H1 (cell line): ENCODE measurements at regions not wholly inside any gene's neighbourhood (a gene's known extent, or its start where the extent isn't known, plus 50 kb on each side); places are given as distances from the start of the nearest gene placed in this dataset.

Source experiments
- CTCF ChIA-PET: fragments of 300-600 bp; sonication (Branson Sonifier 250); formaldehyde crosslinking; loops from one replicate; lab custom pipeline; 2021; ENCODE audit not compliant: partially characterized antibody; lab: Charles Lee
- POLR2A ChIA-PET: fragments of 300-600 bp; sonication (Branson Sonifier 250); formaldehyde crosslinking; loops from one replicate; lab custom pipeline; 2021; ENCODE audit warnings: inconsistent platforms; ENCODE audit not compliant: partially characterized antibody; lab: Charles Lee
- DNase-seq, 2 experiments: peaks; one replicate each; pipeline versions ENCODE4 v3.0.0 to v3.0.0-alpha.2; 2010 to 2022; ENCODE audit warnings: low spot score in 2 of 2, low read depth in 1 of 2, mixed read lengths in 1 of 2
- FAIRE-seq: peaks from 2 replicates; lab custom pipeline; 2011; peaks lifted over from hg19 to GRCh38; lab: Jason Lieb, UNC
- H2AFZ ChIP-seq: 2 replicates; pipeline ENCODE4 v1.8.1; 2012; ENCODE audit warnings: low read length, inconsistent platforms
- H2AK5ac ChIP-seq: 2 replicates; pipeline ENCODE4 v1.6.1; 2013; ENCODE audit warnings: low read depth, low read length
- H2BK120ac ChIP-seq: replicated peaks from 2 replicates; pipeline ENCODE3; 2013; ENCODE audit warnings: low read depth, low read length, inconsistent platforms
- H2BK12ac ChIP-seq: 2 replicates; pipeline ENCODE4 v1.6.1; 2013; ENCODE audit warnings: low read depth, low read length
- H2BK15ac ChIP-seq: 2 replicates; pipeline ENCODE4 v1.6.1; 2013; ENCODE audit warnings: low read length
- H2BK20ac ChIP-seq: 2 replicates; pipeline ENCODE4 v1.6.1; 2013; ENCODE audit warnings: low read length
- H2BK5ac ChIP-seq: 2 replicates; pipeline ENCODE4 v1.6.1; 2013; ENCODE audit warnings: low read depth, low read length
- H3K14ac ChIP-seq: 2 replicates; pipeline ENCODE4 v1.6.1; 2013; ENCODE audit warnings: inconsistent platforms; ENCODE audit not compliant: insufficient read length
- H3K18ac ChIP-seq: 2 replicates; pipeline ENCODE4 v1.6.1; 2013; ENCODE audit warnings: low read length; ENCODE audit errors: extremely low read depth
- H3K23ac ChIP-seq: 2 replicates; pipeline ENCODE4 v1.6.1; 2013; ENCODE audit warnings: inconsistent platforms; ENCODE audit not compliant: insufficient read length
- H3K23me2 ChIP-seq: 2 replicates; pipeline ENCODE4 v1.6.1; 2013; ENCODE audit warnings: low read depth, low read length
- H3K27ac ChIP-seq: 2 replicates; pipeline ENCODE4 v1.6.1; 2011; ENCODE audit warnings: low read depth, low read length, inconsistent platforms
- H3K27me3 ChIP-seq, 4 experiments: replicated peaks in 1 of 4; 1 replicate in 1 of 4; 2 replicates in 3 of 4; pipeline versions ENCODE4 v1.6.1 to v1.8.1; 2011 to 2013; ENCODE audit warnings: low read length in 3 of 4, mild to moderate bottlenecking in 3 of 4, inconsistent platforms in 2 of 4, mixed read lengths in 2 of 4, moderate library complexity in 1 of 4; ENCODE audit not compliant: control insufficient read depth in 3 of 4, insufficient read depth in 3 of 4; ENCODE audit errors: extremely low read depth in 1 of 4
- H3K36me3 ChIP-seq, 4 experiments: 2 replicates each; pipeline versions ENCODE4 v1.6.1 to v1.8.1; 2011 to 2013; ENCODE audit warnings: mild to moderate bottlenecking in 4 of 4, low read length in 3 of 4, moderate library complexity in 2 of 4, control low read depth in 1 of 4, inconsistent platforms in 1 of 4; ENCODE audit not compliant: insufficient read depth in 4 of 4, control insufficient read depth in 2 of 4
- H3K4ac ChIP-seq: replicated peaks from 2 replicates; pipeline ENCODE3; 2013; ENCODE audit warnings: low read length, low read depth, mixed read lengths, inconsistent platforms; ENCODE audit not compliant: insufficient read length
- H3K4me1 ChIP-seq, 4 experiments: replicated peaks in 1 of 4; 1 replicate in 1 of 4; 2 replicates in 3 of 4; pipeline versions ENCODE4 v1.6.1 to v1.8.1; 2011 to 2013; ENCODE audit warnings: low read length in 3 of 4, inconsistent platforms in 2 of 4, mixed read lengths in 1 of 4; ENCODE audit not compliant: insufficient read depth in 4 of 4, control insufficient read depth in 3 of 4
- H3K4me2 ChIP-seq, 2 experiments: 2 replicates each; pipeline versions ENCODE4 v1.6.1 to v1.8.1; 2011 to 2013; ENCODE audit warnings: low read depth in 2 of 2, low read length in 2 of 2, control low read depth in 1 of 2, inconsistent platforms in 1 of 2, mild to moderate bottlenecking in 1 of 2; ENCODE audit not compliant: insufficient read depth in 1 of 2
- H3K4me3 ChIP-seq, 4 experiments: fragments of 200-600, 300-600 bp in 1 of 4; sonication (generic), shearing (Covaris generic), sonication (Bioruptor Twin) in 1 of 4; 2 replicates each; pipeline versions ENCODE4 v1.5.1 to v1.8.1; 2011 to 2016; ENCODE audit warnings: low read length in 4 of 4, low read depth in 3 of 4, control low read depth in 2 of 4, inconsistent platforms in 2 of 4, mild to moderate bottlenecking in 2 of 4, mixed read lengths in 1 of 4, moderate library complexity in 1 of 4; ENCODE audit not compliant: insufficient read depth in 2 of 4; ENCODE audit errors: extremely low read depth in 1 of 4
- H3K56ac ChIP-seq: replicated peaks from 2 replicates; pipeline ENCODE3; 2013; ENCODE audit warnings: low read depth, mild to moderate bottlenecking, mixed read lengths, low read length, inconsistent platforms; ENCODE audit not compliant: insufficient read length
- H3K79me1 ChIP-seq: 2 replicates; pipeline ENCODE4 v1.6.1; 2013; ENCODE audit warnings: low read depth, low read length, control low read depth
- H3K79me2 ChIP-seq, 2 experiments: 2 replicates each; pipeline versions ENCODE4 v1.6.1 to v1.8.1; 2012 to 2013; ENCODE audit warnings: low read length in 2 of 2, mild to moderate bottlenecking in 2 of 2, inconsistent platforms in 1 of 2; ENCODE audit not compliant: insufficient read depth in 2 of 2, control insufficient read depth in 1 of 2
- H3K9ac ChIP-seq, 4 experiments: replicated peaks in 1 of 4; 1 replicate in 1 of 4; 2 replicates in 3 of 4; pipeline versions ENCODE4 v1.6.1 to v1.8.1; 2011 to 2013; ENCODE audit warnings: low read depth in 3 of 4, low read length in 3 of 4, control low read depth in 2 of 4, mild to moderate bottlenecking in 2 of 4, moderate library complexity in 2 of 4, inconsistent platforms in 1 of 4; ENCODE audit errors: extremely low read depth in 1 of 4
- H3K9me3 ChIP-seq, 2 experiments: 2 replicates each; pipeline versions ENCODE4 v1.6.1 to v1.8.1; 2012 to 2013; ENCODE audit warnings: mild to moderate bottlenecking in 2 of 2, moderate library complexity in 2 of 2, control low read depth in 1 of 2, inconsistent platforms in 1 of 2, low read depth in 1 of 2, low read length in 1 of 2, mixed read lengths in 1 of 2; ENCODE audit not compliant: insufficient read depth in 2 of 2
- H4K20me1 ChIP-seq, 2 experiments: replicated peaks in 1 of 2; 2 replicates each; pipeline versions ENCODE3 to v1.8.1; 2011 to 2013; ENCODE audit warnings: inconsistent platforms in 2 of 2, low read length in 2 of 2, mild to moderate bottlenecking in 1 of 2; ENCODE audit not compliant: insufficient read depth in 2 of 2, control insufficient read depth in 1 of 2
- H4K5ac ChIP-seq: 2 replicates; pipeline ENCODE4 v1.6.1; 2013; ENCODE audit warnings: low read length, low read depth, mixed read lengths, inconsistent platforms; ENCODE audit not compliant: insufficient read length
- H4K8ac ChIP-seq: 2 replicates; pipeline ENCODE4 v1.8.0; 2013; ENCODE audit warnings: mild to moderate bottlenecking, moderate library complexity, low read length, inconsistent platforms; ENCODE audit not compliant: insufficient read depth; ENCODE audit errors: extremely low read depth
- H4K91ac ChIP-seq: replicated peaks from 2 replicates; pipeline ENCODE3; 2013; ENCODE audit warnings: low read length, mixed read lengths, inconsistent platforms; ENCODE audit not compliant: insufficient read length
- HDAC6 ChIP-seq: IDR thresholded peaks from one replicate; pipeline ENCODE4 v1.7.1; 2012; ENCODE audit warnings: low read depth, mild to moderate bottlenecking, inconsistent platforms, low read length, moderate library complexity
- TCF12 ChIP-seq: IDR thresholded peaks from 2 replicates; pipeline ENCODE4 v1.6.1; 2011; ENCODE audit warnings: low read depth, mild to moderate bottlenecking, low read length
- WGBS, 2 experiments: shearing (Covaris generic) in 1 of 2; methylation state at CpG; one replicate each; pipeline versions ENCODE4 v1.1.6 to v1.1.7; 2013 to 2015; ENCODE audit warnings: low lambda C conversion rate in 2 of 2, mixed read lengths in 2 of 2, inconsistent platforms in 1 of 2, low coverage in 1 of 2, missing lambda C conversion rate in 1 of 2; ENCODE audit not compliant: insufficient replicate concordance in 2 of 2, insufficient coverage in 1 of 2, insufficient read length in 1 of 2; ENCODE audit errors: extremely low coverage in 1 of 2, missing lambda C conversion rate in 1 of 2; 5-methylcytosine and 5-hydroxymethylcytosine counted together

DNA sequence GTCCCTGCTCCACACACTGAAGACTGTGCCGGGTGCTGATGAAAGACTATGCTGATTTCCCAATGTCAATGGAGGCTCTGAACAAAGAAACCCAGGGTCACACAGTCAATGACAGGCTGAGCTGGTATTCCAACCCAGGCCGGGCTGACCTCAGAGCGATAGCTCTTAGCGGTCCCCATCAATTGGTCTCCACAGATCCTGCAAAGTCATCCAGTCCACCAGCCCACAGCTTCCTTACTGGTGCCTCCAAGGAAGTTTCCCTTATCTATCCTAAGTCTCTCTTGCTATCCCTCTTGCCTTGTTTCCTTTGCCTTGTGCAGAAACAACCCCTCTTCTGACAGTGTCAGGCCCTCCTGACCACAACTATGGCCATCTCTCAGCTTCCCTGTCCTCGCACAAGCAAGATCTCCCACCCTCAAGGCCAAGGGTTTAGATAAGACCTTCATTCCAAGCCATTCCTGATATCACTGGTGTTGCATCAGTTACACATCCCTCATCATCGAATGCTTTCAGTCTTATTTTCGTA lies 52.7 kb upstream of the KSR1 start:
- FAIRE-seq (no peak), DNase-seq (no peak)
- Histone ChIP-seq H3K18ac (peak overlapping the region; percentile 53; the same call in 1 of the 2 replicates), H3K23ac (no peak overlapping the region), H2BK12ac (peak overlapping the region; percentile 62; the same call in 1 of the 2 replicates), H3K56ac (no peak overlapping the region), H4K5ac (no peak overlapping the region), H3K4me3 (no peak overlapping the region), H3K36me3 (no peaks in the 10 kb centered on the region), H3K4me1 (peaks cover 0 to 4% (median under 1%) of the 10 kb centered on the region in 4 experiments; a peak in 1 of 7 replicates), H4K8ac (no peak overlapping the region), H2BK120ac (no peak overlapping the region), H3K23me2 (no peaks in the 10 kb centered on the region; the same call in 1 of the 2 replicates), H3K4ac (no peak overlapping the region), H2AK5ac (no peak overlapping the region), H3K9ac (no peak overlapping the region), H3K4me2 (peak overlapping the region in 1 of 2 experiments; percentile 29; a peak in 1 of 4 replicates), H3K79me2 (no peaks in the 10 kb centered on the region), H4K91ac (no peak overlapping the region), H4K20me1 (no peaks in the 10 kb centered on the region), H3K9me3 (no peaks in the 10 kb centered on the region), H2BK5ac (0 out of 2 replicates have a peak overlapping the region, but pooled peaks have one; percentile 12), H2AFZ (no peak overlapping the region), H3K27me3 (no peaks in the 10 kb centered on the region), H2BK15ac (no peak overlapping the region), H3K14ac (no peak overlapping the region), H3K27ac (no peak overlapping the region), H3K79me1 (no peaks in the 10 kb centered on the region), H2BK20ac (no peak overlapping the region; the same call in 1 of the 2 replicates)
- ChIA-PET POLR2A (interaction anchor here (0.7 to 1.0 kb wide), 2 partner anchors 10 to 58 kb away, joined by 3 read pairs; no protein-coding TSS in a partner anchor), CTCF (interaction anchor here (0.6 to 0.7 kb wide), 2 partner anchors 9 to 16 kb away, joined by 3 read pairs; no protein-coding TSS in a partner anchor)
- WGBS, 2 experiments = 90% methylated on average over 7 of the region's 7 CpGs; no CpG with 5 or more reads in 1 of the 2 experiments
- TF ChIP-seq TCF12 (no peak), HDAC6 (no peak)
